ENCODE measurements at regions not wholly inside any gene's neighbourhood (a gene's known extent, or its start where the extent isn't known, plus 50 kb on each side); places are given as distances from the start of the nearest gene placed in this dataset.

DNA sequence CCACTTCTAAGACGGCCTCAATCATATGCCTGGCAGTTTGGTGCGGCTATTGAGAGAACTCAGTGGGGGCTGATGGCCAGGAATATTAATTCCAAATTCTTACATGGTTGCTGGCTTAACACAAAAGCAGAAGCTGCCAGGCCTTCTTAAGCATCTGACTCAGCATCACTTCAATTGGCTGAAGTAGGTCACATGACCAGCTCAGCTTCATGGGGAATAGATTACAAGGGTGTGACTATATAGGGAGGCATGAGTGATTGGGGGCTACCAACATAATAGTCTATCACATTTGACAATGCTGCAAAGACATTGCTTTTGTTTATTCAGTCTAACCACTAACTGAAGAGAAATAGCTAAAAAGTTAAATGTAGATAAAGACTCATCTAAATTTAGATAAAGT, 101.6 kb upstream of the ANKRD28 start:
- TF ChIP-seq RAD21 (conservative IDR thresholded peaks at IDR 0.05 in 1 of 2, IDR thresholded peaks at IDR 0.05 in 1 of 2) (no peak), KDM1A (IDR thresholded peaks at IDR 0.05; ENCODE audit: low read depth) (no peak), GATA3 (IDR thresholded peaks at IDR 0.05; ENCODE audit: borderline replicate concordance) (no peak), MYC (IDR thresholded peaks at IDR 0.05; ENCODE audit: borderline replicate concordance, low read length) (no peak), CBX8 (IDR thresholded peaks at IDR 0.05) (no peak), MAZ (IDR thresholded peaks at IDR 0.05; ENCODE audit: borderline replicate concordance, low read depth, low read length) (no peak), POLR2A (IDR thresholded peaks at IDR 0.05; ENCODE audit: low read length) (no peak)
- TF ChIP-seq, protein P1, sequence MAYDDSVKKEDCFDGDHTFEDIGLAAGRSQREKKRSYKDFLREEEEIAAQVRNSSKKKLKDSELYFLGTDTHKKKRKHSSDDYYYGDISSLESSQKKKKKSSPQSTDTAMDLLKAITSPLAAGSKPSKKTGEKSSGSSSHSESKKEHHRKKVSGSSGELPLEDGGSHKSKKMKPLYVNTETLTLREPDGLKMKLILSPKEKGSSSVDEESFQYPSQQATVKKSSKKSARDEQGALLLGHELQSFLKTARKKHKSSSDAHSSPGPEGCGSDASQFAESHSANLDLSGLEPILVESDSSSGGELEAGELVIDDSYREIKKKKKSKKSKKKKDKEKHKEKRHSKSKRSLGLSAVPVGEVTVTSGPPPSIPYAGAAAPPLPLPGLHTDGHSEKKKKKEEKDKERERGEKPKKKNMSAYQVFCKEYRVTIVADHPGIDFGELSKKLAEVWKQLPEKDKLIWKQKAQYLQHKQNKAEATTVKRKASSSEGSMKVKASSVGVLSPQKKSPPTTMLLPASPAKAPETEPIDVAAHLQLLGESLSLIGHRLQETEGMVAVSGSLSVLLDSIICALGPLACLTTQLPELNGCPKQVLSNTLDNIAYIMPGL (CRISPR knock-in tag; IDR thresholded peaks at IDR 0.05; ENCODE audit: borderline replicate concordance) = no peak
- TF ChIP-seq, protein P2, sequence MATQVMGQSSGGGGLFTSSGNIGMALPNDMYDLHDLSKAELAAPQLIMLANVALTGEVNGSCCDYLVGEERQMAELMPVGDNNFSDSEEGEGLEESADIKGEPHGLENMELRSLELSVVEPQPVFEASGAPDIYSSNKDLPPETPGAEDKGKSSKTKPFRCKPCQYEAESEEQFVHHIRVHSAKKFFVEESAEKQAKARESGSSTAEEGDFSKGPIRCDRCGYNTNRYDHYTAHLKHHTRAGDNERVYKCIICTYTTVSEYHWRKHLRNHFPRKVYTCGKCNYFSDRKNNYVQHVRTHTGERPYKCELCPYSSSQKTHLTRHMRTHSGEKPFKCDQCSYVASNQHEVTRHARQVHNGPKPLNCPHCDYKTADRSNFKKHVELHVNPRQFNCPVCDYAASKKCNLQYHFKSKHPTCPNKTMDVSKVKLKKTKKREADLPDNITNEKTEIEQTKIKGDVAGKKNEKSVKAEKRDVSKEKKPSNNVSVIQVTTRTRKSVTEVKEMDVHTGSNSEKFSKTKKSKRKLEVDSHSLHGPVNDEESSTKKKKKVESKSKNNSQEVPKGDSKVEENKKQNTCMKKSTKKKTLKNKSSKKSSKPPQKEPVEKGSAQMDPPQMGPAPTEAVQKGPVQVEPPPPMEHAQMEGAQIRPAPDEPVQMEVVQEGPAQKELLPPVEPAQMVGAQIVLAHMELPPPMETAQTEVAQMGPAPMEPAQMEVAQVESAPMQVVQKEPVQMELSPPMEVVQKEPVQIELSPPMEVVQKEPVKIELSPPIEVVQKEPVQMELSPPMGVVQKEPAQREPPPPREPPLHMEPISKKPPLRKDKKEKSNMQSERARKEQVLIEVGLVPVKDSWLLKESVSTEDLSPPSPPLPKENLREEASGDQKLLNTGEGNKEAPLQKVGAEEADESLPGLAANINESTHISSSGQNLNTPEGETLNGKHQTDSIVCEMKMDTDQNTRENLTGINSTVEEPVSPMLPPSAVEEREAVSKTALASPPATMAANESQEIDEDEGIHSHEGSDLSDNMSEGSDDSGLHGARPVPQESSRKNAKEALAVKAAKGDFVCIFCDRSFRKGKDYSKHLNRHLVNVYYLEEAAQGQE (IDR thresholded peaks at IDR 0.05) = no peak
- TF ChIP-seq, protein P3, sequence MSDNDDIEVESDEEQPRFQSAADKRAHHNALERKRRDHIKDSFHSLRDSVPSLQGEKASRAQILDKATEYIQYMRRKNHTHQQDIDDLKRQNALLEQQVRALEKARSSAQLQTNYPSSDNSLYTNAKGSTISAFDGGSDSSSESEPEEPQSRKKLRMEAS (IDR thresholded peaks at IDR 0.05) = no peak
- TF ChIP-seq, protein P4, sequence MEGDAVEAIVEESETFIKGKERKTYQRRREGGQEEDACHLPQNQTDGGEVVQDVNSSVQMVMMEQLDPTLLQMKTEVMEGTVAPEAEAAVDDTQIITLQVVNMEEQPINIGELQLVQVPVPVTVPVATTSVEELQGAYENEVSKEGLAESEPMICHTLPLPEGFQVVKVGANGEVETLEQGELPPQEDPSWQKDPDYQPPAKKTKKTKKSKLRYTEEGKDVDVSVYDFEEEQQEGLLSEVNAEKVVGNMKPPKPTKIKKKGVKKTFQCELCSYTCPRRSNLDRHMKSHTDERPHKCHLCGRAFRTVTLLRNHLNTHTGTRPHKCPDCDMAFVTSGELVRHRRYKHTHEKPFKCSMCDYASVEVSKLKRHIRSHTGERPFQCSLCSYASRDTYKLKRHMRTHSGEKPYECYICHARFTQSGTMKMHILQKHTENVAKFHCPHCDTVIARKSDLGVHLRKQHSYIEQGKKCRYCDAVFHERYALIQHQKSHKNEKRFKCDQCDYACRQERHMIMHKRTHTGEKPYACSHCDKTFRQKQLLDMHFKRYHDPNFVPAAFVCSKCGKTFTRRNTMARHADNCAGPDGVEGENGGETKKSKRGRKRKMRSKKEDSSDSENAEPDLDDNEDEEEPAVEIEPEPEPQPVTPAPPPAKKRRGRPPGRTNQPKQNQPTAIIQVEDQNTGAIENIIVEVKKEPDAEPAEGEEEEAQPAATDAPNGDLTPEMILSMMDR (IDR thresholded peaks at IDR 0.05) = no peak
- TF ChIP-seq, protein P5, sequence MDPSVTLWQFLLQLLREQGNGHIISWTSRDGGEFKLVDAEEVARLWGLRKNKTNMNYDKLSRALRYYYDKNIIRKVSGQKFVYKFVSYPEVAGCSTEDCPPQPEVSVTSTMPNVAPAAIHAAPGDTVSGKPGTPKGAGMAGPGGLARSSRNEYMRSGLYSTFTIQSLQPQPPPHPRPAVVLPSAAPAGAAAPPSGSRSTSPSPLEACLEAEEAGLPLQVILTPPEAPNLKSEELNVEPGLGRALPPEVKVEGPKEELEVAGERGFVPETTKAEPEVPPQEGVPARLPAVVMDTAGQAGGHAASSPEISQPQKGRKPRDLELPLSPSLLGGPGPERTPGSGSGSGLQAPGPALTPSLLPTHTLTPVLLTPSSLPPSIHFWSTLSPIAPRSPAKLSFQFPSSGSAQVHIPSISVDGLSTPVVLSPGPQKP (IDR thresholded peaks at IDR 0.05; ENCODE audit: low read depth, low read length) = no peak
